Vagina (tissue), 2 donors: ENCODE measurements at regions not wholly inside any gene's neighbourhood (a gene's known extent, or its start where the extent isn't known, plus 50 kb on each side); places are given as distances from the start of the nearest gene placed in this dataset.
"Not testable (repeated sequence)": the region's sequence is repeated elsewhere in the genome, so short reads cannot be mapped to it uniquely, and the experiment has no call there.

ENCODE experiments used
- CTCF ChIP-seq, 3 experiments: fragments of 450-650 bp in 2 of 3; fragments of 200-600 bp in 1 of 3; sonication (generic) in 1 of 3; IDR thresholded peaks; one replicate each; pipeline ENCODE4 v1.5.1; 2017 to 2019; ENCODE audit warnings: antibody characterized with exemption in 3 of 3, mild to moderate bottlenecking in 2 of 3, moderate library complexity in 2 of 3
- POLR2A ChIP-seq, 2 donors: fragments of 450-650 bp; IDR thresholded peaks; one replicate each; pipeline ENCODE4 v1.6.1; 2017; ENCODE audit warnings: antibody characterized with exemption in 2 of 2, mild to moderate bottlenecking in 2 of 2, moderate library complexity in 2 of 2
- POLR2AphosphoS5 ChIP-seq, 2 donors: sonication (generic); formaldehyde crosslinking; IDR thresholded peaks; one replicate each; pipeline ENCODE4 v1.9.0; 2017; ENCODE audit warnings: antibody characterized with exemption in 2 of 2, mild to moderate bottlenecking in 2 of 2, low read depth in 1 of 2; ENCODE audit not compliant: insufficient read depth in 1 of 2

GRCh38 chr5:7310656-7311055, 85.3 kb upstream of the ADCY2 start:
- TF ChIP-seq CTCF (IDR thresholded peaks at IDR 0.05); POLR2A (IDR thresholded peaks at IDR 0.05); POLR2AphosphoS5 (IDR thresholded peaks at IDR 0.05; ENCODE audit: insufficient read depth in 1 of 2, low read depth in 1 of 2): not testable (repeated sequence)
